ENCODE measurements at regions not wholly inside any gene's neighbourhood (a gene's known extent, or its start where the extent isn't known, plus 50 kb on each side); places are given as distances from the start of the nearest gene placed in this dataset.

DNA sequence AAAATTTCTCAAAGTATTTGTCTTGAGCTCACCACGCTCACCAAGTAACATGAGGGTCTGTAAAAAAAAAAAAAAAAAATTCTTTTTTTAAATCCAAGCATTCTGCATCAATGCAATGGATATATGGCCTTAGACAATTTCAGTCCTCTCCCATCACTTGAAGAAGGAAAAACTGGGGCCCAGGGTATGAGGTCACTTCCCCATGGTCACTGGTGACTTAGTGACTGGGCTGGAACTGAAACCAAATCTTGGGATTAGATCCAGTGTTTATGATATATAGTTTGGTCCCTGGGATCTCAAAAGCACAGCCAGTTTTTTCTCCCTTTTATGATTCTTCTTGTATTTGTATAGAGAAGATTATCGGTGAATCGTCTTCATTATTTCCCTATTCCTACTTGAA is 477.9 kb upstream of the TNP1 start:
- TF ChIP-seq TCF7L2 (IDR thresholded peaks at IDR 0.05; ENCODE audit: low read depth, low read length) (no peak), SIN3A (IDR thresholded peaks at IDR 0.05; ENCODE audit: borderline replicate concordance, insufficient read depth, low read depth, low read length) (no peak), POLR2AphosphoS5 (IDR thresholded peaks at IDR 0.05; ENCODE audit: low read depth, low read length) (no peak)
- TF ChIP-seq, protein P1, sequence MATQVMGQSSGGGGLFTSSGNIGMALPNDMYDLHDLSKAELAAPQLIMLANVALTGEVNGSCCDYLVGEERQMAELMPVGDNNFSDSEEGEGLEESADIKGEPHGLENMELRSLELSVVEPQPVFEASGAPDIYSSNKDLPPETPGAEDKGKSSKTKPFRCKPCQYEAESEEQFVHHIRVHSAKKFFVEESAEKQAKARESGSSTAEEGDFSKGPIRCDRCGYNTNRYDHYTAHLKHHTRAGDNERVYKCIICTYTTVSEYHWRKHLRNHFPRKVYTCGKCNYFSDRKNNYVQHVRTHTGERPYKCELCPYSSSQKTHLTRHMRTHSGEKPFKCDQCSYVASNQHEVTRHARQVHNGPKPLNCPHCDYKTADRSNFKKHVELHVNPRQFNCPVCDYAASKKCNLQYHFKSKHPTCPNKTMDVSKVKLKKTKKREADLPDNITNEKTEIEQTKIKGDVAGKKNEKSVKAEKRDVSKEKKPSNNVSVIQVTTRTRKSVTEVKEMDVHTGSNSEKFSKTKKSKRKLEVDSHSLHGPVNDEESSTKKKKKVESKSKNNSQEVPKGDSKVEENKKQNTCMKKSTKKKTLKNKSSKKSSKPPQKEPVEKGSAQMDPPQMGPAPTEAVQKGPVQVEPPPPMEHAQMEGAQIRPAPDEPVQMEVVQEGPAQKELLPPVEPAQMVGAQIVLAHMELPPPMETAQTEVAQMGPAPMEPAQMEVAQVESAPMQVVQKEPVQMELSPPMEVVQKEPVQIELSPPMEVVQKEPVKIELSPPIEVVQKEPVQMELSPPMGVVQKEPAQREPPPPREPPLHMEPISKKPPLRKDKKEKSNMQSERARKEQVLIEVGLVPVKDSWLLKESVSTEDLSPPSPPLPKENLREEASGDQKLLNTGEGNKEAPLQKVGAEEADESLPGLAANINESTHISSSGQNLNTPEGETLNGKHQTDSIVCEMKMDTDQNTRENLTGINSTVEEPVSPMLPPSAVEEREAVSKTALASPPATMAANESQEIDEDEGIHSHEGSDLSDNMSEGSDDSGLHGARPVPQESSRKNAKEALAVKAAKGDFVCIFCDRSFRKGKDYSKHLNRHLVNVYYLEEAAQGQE (IDR thresholded peaks at IDR 0.05; ENCODE audit: insufficient read depth in 1 of 2, low read depth in 2 of 2, low read length in 1 of 2) = no peak
- TF ChIP-seq, protein P2, sequence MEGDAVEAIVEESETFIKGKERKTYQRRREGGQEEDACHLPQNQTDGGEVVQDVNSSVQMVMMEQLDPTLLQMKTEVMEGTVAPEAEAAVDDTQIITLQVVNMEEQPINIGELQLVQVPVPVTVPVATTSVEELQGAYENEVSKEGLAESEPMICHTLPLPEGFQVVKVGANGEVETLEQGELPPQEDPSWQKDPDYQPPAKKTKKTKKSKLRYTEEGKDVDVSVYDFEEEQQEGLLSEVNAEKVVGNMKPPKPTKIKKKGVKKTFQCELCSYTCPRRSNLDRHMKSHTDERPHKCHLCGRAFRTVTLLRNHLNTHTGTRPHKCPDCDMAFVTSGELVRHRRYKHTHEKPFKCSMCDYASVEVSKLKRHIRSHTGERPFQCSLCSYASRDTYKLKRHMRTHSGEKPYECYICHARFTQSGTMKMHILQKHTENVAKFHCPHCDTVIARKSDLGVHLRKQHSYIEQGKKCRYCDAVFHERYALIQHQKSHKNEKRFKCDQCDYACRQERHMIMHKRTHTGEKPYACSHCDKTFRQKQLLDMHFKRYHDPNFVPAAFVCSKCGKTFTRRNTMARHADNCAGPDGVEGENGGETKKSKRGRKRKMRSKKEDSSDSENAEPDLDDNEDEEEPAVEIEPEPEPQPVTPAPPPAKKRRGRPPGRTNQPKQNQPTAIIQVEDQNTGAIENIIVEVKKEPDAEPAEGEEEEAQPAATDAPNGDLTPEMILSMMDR (IDR thresholded peaks at IDR 0.05) = no peak
- POLR2A ChIA-PET = no interaction called here
- H3K36me3 ChIP-seq (ENCODE audit: control insufficient read depth, insufficient read depth, low read length) = no peaks in the 10 kb centered on the region
- in situ Hi-C loops (cut with HindIII; ENCODE audit: low pct_unique_long_range_greater_than_20kb, low sequenced_read_pairs) (no loop called here), intact Hi-C loops (cut with micrococcal nuclease; ENCODE audit: unreplicated experiment) (no loop called here)
- ATAC-seq = no peak
- H3K9me3 ChIP-seq (ENCODE audit: control insufficient read depth, insufficient read depth, low read depth, low read length) = no peaks in the 10 kb centered on the region
- BruUV-seq (replicated peaks) = no TSS peak
- no peak overlapping the region for H3K27ac ChIP-seq (ENCODE audit: low read length)
- no peak overlapping the region for H3K4me3 ChIP-seq (ENCODE audit: low read depth in 2 of 2, low read length in 2 of 2)
- H3K27me3 ChIP-seq (ENCODE audit: control insufficient read depth, insufficient read depth, low read length) = no peaks in the 10 kb centered on the region
- no peak for DNase-seq (ENCODE audit: low read depth, low spot score)
- CTCF ChIA-PET = no interaction called here
- no peaks in the 10 kb centered on the region for H3K4me1 ChIP-seq (ENCODE audit: control insufficient read depth, insufficient read depth, low read length)

DNA sequence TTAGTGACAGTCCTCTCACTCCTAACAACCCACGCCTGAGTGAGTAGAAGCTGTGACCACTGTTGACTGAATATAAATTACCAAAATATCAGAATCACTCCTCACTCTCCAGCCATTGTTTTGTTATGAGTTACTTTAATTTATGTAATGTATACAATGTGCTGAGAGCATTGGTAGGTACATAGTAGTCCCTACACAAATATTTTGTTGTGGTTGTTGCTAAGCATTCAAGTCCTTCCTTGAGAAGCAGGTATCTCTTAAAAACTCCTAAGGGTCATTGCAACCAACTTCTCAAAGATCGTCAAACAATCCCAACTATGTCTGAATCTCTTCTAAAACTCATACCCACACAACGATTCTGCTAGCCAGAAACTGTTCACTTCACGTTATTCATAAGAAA is 476.8 kb upstream of the TNP1 start:
- Histone ChIP-seq H3K27me3 (ENCODE audit: control insufficient read depth, insufficient read depth, low read length) (no peaks in the 10 kb centered on the region), H3K36me3 (ENCODE audit: control insufficient read depth, insufficient read depth, low read length) (no peaks in the 10 kb centered on the region), H3K4me1 (ENCODE audit: control insufficient read depth, insufficient read depth, low read length) (no peaks in the 10 kb centered on the region), H3K27ac (ENCODE audit: low read length) (no peak overlapping the region), H3K4me3 (ENCODE audit: low read depth in 2 of 2, low read length in 2 of 2) (no peak overlapping the region), H3K9me3 (ENCODE audit: control insufficient read depth, insufficient read depth, low read depth, low read length) (no peaks in the 10 kb centered on the region)
- no peak for TF ChIP-seq SIN3A (IDR thresholded peaks at IDR 0.05; ENCODE audit: borderline replicate concordance, insufficient read depth, low read depth, low read length)
- TF ChIP-seq, protein P1 (IDR thresholded peaks at IDR 0.05; ENCODE audit: insufficient read depth in 1 of 2, low read depth in 2 of 2, low read length in 1 of 2) = no peak
- TF ChIP-seq, protein P2 (IDR thresholded peaks at IDR 0.05) = no peak
- no peak for TF ChIP-seq POLR2AphosphoS5 (IDR thresholded peaks at IDR 0.05; ENCODE audit: low read depth, low read length)
- TF ChIP-seq TCF7L2 (IDR thresholded peaks at IDR 0.05; ENCODE audit: low read depth, low read length) = no peak
- intact Hi-C loops (cut with micrococcal nuclease; ENCODE audit: unreplicated experiment) = no loop called here
- DNase-seq (ENCODE audit: low read depth, low spot score) (no peak), ATAC-seq (no peak)
- in situ Hi-C loops (cut with HindIII; ENCODE audit: low pct_unique_long_range_greater_than_20kb, low sequenced_read_pairs) = no loop called here
- CTCF ChIA-PET = no interaction called here
- POLR2A ChIA-PET = no interaction called here
- BruUV-seq (replicated peaks) = no TSS peak

All from Panc1 (cell line).